ENCODE measurements at regions not wholly inside any gene's neighbourhood (a gene's known extent, or its start where the extent isn't known, plus 50 kb on each side); places are given as distances from the start of the nearest gene placed in this dataset.

DNA sequence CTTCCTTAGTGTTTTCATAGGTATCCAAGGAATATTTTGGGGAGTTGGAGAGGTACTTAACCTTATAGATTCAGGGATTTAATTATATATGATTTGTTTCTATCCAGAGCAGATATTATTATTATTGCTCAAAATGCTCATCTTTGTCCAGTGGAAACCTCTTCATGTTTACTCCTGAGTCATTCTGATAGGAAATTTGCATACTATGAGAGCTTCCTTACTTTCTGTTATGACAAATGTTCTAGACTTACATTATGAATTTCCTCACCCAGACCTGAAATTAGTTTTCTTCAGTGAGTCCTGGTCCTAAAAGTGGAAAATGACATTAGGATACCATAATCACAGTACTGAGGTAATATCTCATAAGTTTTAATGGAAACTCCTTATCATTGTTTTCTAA, 57.5 kb upstream of the PLPPR5 start (continued):
- TF ChIP-seq, protein P1, sequence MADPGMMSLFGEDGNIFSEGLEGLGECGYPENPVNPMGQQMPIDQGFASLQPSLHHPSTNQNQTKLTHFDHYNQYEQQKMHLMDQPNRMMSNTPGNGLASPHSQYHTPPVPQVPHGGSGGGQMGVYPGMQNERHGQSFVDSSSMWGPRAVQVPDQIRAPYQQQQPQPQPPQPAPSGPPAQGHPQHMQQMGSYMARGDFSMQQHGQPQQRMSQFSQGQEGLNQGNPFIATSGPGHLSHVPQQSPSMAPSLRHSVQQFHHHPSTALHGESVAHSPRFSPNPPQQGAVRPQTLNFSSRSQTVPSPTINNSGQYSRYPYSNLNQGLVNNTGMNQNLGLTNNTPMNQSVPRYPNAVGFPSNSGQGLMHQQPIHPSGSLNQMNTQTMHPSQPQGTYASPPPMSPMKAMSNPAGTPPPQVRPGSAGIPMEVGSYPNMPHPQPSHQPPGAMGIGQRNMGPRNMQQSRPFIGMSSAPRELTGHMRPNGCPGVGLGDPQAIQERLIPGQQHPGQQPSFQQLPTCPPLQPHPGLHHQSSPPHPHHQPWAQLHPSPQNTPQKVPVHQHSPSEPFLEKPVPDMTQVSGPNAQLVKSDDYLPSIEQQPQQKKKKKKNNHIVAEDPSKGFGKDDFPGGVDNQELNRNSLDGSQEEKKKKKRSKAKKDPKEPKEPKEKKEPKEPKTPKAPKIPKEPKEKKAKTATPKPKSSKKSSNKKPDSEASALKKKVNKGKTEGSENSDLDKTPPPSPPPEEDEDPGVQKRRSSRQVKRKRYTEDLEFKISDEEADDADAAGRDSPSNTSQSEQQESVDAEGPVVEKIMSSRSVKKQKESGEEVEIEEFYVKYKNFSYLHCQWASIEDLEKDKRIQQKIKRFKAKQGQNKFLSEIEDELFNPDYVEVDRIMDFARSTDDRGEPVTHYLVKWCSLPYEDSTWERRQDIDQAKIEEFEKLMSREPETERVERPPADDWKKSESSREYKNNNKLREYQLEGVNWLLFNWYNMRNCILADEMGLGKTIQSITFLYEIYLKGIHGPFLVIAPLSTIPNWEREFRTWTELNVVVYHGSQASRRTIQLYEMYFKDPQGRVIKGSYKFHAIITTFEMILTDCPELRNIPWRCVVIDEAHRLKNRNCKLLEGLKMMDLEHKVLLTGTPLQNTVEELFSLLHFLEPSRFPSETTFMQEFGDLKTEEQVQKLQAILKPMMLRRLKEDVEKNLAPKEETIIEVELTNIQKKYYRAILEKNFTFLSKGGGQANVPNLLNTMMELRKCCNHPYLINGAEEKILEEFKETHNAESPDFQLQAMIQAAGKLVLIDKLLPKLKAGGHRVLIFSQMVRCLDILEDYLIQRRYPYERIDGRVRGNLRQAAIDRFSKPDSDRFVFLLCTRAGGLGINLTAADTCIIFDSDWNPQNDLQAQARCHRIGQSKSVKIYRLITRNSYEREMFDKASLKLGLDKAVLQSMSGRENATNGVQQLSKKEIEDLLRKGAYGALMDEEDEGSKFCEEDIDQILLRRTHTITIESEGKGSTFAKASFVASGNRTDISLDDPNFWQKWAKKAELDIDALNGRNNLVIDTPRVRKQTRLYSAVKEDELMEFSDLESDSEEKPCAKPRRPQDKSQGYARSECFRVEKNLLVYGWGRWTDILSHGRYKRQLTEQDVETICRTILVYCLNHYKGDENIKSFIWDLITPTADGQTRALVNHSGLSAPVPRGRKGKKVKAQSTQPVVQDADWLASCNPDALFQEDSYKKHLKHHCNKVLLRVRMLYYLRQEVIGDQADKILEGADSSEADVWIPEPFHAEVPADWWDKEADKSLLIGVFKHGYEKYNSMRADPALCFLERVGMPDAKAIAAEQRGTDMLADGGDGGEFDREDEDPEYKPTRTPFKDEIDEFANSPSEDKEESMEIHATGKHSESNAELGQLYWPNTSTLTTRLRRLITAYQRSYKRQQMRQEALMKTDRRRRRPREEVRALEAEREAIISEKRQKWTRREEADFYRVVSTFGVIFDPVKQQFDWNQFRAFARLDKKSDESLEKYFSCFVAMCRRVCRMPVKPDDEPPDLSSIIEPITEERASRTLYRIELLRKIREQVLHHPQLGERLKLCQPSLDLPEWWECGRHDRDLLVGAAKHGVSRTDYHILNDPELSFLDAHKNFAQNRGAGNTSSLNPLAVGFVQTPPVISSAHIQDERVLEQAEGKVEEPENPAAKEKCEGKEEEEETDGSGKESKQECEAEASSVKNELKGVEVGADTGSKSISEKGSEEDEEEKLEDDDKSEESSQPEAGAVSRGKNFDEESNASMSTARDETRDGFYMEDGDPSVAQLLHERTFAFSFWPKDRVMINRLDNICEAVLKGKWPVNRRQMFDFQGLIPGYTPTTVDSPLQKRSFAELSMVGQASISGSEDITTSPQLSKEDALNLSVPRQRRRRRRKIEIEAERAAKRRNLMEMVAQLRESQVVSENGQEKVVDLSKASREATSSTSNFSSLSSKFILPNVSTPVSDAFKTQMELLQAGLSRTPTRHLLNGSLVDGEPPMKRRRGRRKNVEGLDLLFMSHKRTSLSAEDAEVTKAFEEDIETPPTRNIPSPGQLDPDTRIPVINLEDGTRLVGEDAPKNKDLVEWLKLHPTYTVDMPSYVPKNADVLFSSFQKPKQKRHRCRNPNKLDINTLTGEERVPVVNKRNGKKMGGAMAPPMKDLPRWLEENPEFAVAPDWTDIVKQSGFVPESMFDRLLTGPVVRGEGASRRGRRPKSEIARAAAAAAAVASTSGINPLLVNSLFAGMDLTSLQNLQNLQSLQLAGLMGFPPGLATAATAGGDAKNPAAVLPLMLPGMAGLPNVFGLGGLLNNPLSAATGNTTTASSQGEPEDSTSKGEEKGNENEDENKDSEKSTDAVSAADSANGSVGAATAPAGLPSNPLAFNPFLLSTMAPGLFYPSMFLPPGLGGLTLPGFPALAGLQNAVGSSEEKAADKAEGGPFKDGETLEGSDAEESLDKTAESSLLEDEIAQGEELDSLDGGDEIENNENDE (IDR thresholded peaks at IDR 0.05; ENCODE audit: insufficient replicate concordance, low read length): no peak
